ENCODE measurements at regions not wholly inside any gene's neighbourhood (a gene's known extent, or its start where the extent isn't known, plus 50 kb on each side); places are given as distances from the start of the nearest gene placed in this dataset.
A peak's percentile ranks its signal among the peaks of the same experiment; 100 is the strongest.

GRCh38 chr10:131446171-131446570 is 134.7 kb upstream of the TCERG1L start:
- DNase-seq, result no peak

GRCh38 chr10:131448171-131448570 is 136.7 kb upstream of the TCERG1L start:
- DNase-seq, result no peak

GRCh38 chr10:131448883-131449282 is 137.4 kb upstream of the TCERG1L start:
- no peak for DNase-seq

GRCh38 chr10:131450216-131450765 is 138.8 kb upstream of the TCERG1L start:
- no peak for DNase-seq

GRCh38 chr10:131451407-131452015 is 140.0 kb upstream of the TCERG1L start:
- no peak for DNase-seq

- no peak for DNase-seq
These were observed 141.6 kb upstream of the TCERG1L start for GRCh38 chr10:131452926-131453720.

- peak; percentile 21 for DNase-seq
These were observed 142.5 kb upstream of the TCERG1L start for GRCh38 chr10:131453721-131454634.

- no peak for DNase-seq
These were observed 144.9 kb upstream of the TCERG1L start for GRCh38 chr10:131456411-131456810.

- DNase-seq, result no peak
These were observed 149.6 kb upstream of the TCERG1L start for GRCh38 chr10:131461093-131461492.

GRCh38 chr10:131464789-131465188 is 153.3 kb upstream of the TCERG1L start:
- DNase-seq, result no peak

GRCh38 chr10:131469551-131469950 is 158.0 kb upstream of the TCERG1L start:
- no peak for DNase-seq

- no peak for DNase-seq
These were observed 162.1 kb upstream of the TCERG1L start for GRCh38 chr10:131473645-131474044.

GRCh38 chr10:131474416-131474815 is 162.9 kb upstream of the TCERG1L start:
- no peak for DNase-seq

- no peak for DNase-seq
These were observed 163.5 kb upstream of the TCERG1L start for GRCh38 chr10:131475043-131475442.

GRCh38 chr10:131475803-131476202 is 164.3 kb upstream of the TCERG1L start:
- DNase-seq, result no peak

- no peak for DNase-seq
These were observed 166.1 kb upstream of the TCERG1L start for GRCh38 chr10:131477457-131478121.

GRCh38 chr10:131478377-131478989 is 167.0 kb upstream of the TCERG1L start:
- no peak for DNase-seq

- DNase-seq, result no peak
These were observed 168.5 kb upstream of the TCERG1L start for GRCh38 chr10:131480066-131480465.

- DNase-seq, result no peak
These were observed 169.3 kb upstream of the TCERG1L start for GRCh38 chr10:131480861-131481260.

- DNase-seq, result no peak
These were observed 174.2 kb upstream of the TCERG1L start for GRCh38 chr10:131485732-131486131.

GRCh38 chr10:131487822-131488221 is 176.3 kb upstream of the TCERG1L start:
- no peak for DNase-seq

- DNase-seq, result no peak
These were observed 179.6 kb upstream of the TCERG1L start for GRCh38 chr10:131490991-131491594.
